ENCODE measurements at regions not wholly inside any gene's neighbourhood (a gene's known extent, or its start where the extent isn't known, plus 50 kb on each side); places are given as distances from the start of the nearest gene placed in this dataset.

DNA sequence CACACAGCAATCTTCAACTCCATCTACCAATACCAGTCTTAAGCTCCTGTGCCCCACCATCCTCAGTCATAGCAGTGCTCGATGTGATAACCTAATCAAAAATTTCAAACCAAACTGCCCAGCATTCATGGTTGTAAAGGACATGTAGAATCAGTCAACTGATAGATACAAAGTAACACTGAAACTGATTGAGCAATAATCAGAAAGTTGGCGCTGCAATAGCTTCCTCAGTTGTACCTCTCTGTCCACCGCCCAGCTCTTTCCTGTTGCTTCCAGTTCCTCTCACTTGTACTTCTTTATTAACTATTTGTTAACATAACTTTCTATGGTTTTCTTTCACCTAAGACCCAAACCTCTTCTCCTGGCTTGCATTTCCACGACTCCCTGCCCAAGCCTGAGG is 745.7 kb downstream of the PDCD6IP start:
- no peak for DNase-seq

DNA sequence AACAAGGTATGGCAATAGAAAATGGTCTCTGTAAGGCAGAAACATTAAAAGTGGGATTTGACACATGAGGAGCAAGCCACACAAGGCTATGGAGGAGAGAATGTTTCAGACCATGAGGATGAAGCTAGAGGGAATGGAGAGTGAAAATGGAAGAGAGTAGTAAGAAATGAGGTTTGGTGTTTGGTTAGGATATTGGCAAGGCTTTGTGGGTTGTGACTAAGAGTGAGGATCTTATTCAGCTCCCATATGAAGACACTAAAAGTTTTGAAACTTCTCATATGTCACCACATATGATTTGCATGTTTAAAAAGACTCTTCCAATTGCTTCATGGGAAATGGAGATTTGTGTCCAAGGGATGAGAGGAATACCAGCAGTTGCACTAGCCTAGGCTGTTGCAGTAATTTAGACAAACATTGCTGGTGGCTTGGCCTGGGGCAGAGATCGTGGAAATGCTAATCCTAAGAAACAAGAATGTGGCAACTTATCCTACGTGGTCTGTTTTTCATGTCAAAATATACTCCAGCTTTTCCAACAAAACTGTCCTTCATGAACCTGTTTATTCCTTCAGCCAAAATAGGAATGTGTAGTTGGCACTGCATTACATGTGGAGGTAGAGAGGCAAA is 749.0 kb downstream of the PDCD6IP start:
- DNase-seq = no peak

GRCh38 chr3:34567266-34567665 is 768.8 kb downstream of the PDCD6IP start:
- no peak for DNase-seq

GRCh38 chr3:34568766-34569165 is 770.3 kb downstream of the PDCD6IP start:
- no peak for DNase-seq

- DNase-seq = no peak
Observed at GRCh38 chr3:34569437-34569836, 771.0 kb downstream of the PDCD6IP start.

DNA sequence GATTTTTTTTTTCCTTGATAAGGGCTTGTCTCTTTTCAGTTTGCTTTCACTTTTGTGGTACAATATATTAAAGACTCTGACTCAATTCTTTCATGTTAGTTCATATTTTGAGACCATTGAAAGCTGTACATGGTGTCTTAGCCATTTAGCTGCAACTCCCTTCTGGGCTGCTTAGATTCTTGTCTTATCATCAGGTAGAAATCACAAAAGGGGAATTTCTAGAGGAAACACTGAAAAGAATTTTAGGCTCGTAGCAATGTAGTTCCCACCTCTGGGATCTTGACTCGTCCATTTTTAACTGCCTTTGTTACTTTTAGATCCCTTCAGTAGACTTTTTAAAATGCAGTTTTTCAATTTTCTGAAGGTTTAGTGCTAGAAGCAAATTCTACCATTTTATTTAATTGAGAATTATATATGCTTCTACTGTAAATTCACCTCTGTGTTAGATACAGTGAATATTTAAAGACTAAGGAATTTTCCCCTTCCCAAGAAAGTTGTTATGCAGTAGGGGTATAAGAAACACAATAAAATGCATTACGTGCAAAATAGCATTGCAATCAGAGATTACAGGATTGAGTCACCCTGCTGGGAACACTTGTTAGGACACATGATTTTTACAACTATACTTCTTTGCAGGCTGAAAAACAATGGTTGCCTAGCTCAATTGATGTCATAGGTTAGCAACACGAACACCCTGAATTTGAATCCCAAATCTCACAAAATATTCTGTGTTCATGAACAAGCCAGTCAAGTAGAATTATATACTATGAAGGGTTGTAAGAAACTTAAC is 772.7 kb downstream of the PDCD6IP start:
- no peak for DNase-seq

DNA sequence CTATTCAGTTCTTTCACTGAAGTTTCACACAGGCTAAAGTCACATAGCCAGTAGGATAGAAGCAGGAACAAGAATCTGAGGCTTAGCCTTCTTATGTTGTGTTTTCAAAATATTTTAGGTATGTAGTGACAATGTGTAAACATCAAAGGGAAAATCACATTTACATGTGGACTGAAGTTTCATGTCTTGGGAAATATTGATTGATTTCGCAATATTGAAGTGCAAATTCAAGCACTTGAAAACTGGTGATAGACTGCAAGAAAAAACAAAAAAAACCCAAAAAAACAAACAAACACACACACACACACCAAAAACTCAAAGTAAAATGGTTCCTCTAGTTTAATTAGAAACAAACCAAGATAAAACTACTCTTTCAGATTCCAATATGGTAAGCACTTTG is 773.3 kb downstream of the PDCD6IP start:
- no peak for DNase-seq

DNA sequence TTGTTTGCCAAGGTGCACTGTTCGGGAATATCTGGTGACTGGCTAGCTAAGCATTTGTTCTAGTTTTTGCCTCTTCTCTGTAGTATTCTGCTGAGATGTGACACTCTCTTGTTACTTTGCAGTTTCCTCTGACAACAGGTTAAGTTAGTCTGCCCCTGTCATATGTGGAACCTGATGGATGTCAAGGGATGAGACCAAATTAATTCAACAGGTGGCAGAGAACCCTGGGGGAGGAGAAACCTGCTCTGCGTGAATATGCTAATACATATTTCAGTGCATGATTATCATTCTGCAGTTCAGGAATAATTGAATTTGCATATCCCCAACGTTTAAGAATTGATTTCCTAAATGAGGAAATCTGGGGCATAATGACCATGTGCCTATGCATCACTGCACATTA is 777.3 kb downstream of the PDCD6IP start:
- DNase-seq = no peak

DNA sequence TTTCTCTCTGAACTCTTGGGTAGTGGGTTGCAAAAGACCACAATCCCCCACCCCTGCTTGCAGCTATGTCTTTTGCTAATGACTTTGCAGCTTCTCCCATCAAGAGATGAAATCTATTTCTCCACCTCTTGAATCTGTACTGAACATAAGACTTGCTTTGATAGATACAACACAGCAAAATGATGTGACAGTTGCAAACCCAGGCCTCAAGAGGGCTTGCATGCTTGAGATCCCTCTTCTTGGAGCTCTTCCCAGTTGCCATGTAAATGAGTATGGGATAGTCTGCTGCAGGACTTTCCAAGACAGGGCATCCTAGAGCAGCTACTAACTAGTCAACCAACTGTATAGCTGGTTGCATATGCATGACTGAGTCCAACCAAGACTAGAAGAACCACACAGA is 783.6 kb downstream of the PDCD6IP start:
- DNase-seq = no peak

GRCh38 chr3:34583451-34583850 is 785.0 kb downstream of the PDCD6IP start:
- DNase-seq = no peak

DNA sequence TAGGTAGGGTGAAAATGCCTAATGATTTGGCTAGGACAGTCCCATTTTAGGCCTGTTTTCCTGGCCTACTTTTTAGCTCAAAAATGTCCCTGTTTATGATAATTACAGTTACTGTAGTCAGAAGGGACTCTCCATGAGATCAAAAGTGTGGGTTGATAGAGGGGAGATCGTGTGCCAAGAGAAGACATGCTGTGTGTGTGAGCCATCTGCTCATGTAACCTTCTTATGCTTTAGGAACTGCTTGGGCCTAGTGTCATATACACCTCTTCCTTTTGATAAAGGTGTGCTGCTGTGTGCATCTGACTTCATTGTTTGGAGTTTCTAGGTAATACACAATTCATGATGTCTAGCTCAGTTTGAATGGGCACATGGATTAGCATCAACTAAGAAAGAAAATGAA is 786.5 kb downstream of the PDCD6IP start:
- DNase-seq = no peak

DNA sequence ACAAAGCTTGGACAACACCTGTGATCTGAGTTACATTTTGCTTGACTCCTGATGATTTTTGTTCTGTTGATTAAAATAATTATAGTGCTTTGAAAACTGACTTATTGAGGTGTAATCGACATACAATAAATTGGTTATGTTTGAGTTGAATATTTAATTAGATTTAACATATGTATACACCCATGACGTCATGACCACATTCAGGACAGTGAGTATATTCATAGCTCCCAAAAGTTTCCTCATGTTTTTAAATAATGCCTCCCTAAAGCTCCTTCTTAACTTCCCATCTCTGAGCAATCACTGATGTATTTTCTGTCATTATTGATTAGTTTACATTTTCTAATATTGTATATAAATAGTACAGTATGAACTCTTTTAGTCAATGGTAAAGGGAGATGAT is 801.2 kb downstream of the PDCD6IP start:
- DNase-seq = no peak

GRCh38 chr3:34619990-34620389 is 821.6 kb downstream of the PDCD6IP start:
- DNase-seq = no peak

DNA sequence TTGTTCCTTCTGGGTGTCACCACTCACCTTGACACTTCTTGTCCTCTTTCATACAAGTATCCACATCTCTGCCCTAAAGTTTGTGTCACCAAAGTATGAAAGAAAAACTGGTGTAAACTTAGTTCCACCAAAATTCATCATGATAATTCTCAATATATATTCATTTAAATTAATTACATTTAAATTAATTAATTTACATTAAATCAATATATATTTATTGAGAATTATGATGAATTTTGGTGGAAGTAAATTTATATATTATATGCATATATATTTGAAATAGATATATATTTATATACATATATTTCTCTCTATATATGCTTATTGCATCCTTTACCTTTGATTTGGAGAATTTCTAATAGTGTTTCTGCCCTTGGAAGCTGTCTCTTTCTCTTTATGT is 828.3 kb downstream of the PDCD6IP start:
- DNase-seq = no peak

- no peak for DNase-seq
Observed at GRCh38 chr3:34634939-34635338, 836.5 kb downstream of the PDCD6IP start.

- DNase-seq = no peak
Observed at GRCh38 chr3:34635352-34635850, 837.0 kb downstream of the PDCD6IP start.

DNA sequence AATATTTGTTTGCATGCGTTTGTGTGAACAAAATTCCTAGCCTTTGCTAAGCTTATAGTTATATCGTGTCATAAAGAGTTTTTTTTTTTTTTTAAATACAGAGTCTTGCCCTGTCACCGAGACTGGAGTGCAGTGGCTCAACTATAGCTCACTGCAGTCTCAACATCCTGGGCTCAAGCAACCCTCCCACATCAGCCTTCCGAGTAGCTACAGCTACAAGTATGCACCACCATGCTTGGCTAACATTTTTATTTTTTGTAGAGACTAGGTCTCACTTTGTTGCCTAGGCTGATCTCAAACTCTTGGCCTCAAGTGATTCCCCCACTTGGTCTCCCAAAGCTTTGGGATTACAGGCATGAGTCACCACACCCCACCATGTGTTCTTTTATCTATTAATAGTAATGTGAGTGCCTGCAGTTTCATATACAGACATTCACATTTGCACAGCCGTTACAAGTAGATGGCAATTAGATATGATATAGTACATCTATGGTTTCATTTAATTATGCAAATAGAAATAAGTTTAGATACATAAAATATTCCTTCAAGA is 848.6 kb downstream of the PDCD6IP start:
- DNase-seq = no peak

DNA sequence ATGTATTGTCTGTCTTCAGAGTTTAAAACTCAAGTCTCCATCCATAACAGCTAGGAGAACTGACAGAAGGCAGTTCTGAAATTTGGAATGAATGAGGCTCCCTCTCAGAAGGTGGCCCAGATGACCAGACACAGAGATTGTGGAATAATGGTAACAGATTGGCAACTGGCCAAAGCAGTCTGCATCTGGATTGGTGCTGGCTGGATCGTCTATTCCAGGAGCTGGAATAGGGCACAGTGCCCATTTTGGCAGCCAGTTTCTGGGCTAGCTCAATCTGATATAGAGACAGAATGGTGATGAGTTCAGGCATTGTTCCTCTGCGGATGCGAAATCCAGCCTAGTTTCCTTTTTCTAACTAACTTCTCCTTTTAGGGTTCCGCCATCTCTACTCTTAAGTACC is 851.7 kb downstream of the PDCD6IP start:
- DNase-seq = no peak

- DNase-seq = no peak
Observed at GRCh38 chr3:34668915-34669314, 870.5 kb downstream of the PDCD6IP start.

DNA sequence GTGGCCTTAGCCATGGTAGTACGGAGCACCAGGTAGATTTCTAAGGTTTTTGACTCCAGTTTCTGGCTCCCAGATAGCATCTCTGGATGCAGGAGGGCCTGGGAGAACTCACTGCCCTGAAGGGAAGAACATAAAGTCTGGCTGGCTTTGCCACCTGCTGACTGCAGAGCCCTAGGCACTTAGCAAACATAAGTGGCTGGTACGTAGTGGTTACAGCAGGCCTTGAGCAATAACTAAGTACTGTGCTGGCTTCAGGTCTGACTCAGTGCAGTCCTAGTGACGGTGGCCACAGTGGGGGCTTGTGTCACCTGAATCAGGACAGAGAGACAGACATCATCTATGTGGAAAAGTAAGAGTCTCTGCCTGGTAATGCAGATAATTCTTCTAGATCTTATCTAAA is 871.1 kb downstream of the PDCD6IP start:
- DNase-seq = peak in 1 of 5 experiments; percentile 4

GRCh38 chr3:34675383-34676120 is 877.1 kb downstream of the PDCD6IP start:
- no peak for DNase-seq

DNA sequence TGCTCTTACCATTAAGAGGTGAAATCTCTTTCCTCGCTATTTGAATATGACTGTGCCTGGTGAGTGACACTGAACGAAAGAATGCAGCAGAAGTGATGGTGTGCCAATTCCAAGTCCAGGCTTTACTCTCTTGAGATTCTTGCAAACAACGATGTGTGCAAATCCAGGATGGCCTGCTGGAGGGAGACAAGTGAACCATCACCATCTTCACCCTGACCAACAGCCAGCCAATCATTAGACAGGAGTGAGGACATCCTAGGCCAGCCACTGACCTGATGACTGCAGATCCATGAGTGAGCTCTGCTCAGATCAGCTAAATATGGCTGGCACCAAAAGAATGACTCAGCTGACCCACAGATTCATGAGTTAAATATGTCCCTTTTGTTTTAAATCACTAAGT is 878.0 kb downstream of the PDCD6IP start:
- DNase-seq = no peak

DNA sequence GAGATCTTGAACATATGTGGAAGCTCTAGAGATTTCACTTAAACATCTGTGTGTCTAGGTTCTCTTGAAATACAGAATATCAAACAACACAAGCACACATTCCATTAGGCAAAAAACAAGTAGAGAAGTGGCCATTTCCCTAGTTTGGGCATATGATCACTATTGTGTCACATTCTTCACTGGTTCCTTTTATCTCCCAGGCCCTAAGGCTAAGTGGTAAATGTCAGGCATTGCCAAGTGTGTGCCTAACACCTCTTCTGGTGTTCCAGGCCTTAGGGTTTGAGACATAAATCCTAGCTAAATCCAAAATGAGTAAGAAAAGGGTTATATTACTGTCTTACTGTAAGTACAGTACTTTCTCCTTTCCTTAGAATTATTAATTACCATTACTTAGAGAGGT is 880.1 kb downstream of the PDCD6IP start:
- DNase-seq = no peak

All from T-helper 2 cell (primary cell).